ENCODE measurements at regions not wholly inside any gene's neighbourhood (a gene's known extent, or its start where the extent isn't known, plus 50 kb on each side); places are given as distances from the start of the nearest gene placed in this dataset.

GRCh38 chr4:83170952-83171399 is 56.4 kb upstream of the PLAC8 start:
- peak; percentile 68 for DNase-seq
